ENCODE measurements at regions not wholly inside any gene's neighbourhood (a gene's known extent, or its start where the extent isn't known, plus 50 kb on each side); places are given as distances from the start of the nearest gene placed in this dataset.

DNA sequence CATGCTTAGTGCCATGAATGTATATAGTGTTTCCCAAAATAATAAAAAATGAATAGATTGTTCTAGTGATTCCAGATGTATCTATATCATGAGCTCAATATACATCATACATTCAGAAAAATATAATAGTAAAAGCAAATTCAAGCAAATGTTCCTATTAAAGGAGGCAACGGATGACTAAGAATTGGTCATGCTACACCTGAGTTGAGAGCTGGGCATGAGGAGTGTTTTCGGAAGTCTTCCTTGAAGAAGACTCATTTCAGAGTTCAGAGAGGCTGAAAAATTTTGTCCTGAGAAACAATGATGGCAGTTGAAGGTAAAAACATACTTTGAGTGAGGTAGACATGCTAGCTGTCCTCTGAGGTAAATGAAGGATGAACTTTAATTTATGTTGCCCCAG lies 79.3 kb upstream of the IL1RAPL2 start:
- TF ChIP-seq, protein P1, sequence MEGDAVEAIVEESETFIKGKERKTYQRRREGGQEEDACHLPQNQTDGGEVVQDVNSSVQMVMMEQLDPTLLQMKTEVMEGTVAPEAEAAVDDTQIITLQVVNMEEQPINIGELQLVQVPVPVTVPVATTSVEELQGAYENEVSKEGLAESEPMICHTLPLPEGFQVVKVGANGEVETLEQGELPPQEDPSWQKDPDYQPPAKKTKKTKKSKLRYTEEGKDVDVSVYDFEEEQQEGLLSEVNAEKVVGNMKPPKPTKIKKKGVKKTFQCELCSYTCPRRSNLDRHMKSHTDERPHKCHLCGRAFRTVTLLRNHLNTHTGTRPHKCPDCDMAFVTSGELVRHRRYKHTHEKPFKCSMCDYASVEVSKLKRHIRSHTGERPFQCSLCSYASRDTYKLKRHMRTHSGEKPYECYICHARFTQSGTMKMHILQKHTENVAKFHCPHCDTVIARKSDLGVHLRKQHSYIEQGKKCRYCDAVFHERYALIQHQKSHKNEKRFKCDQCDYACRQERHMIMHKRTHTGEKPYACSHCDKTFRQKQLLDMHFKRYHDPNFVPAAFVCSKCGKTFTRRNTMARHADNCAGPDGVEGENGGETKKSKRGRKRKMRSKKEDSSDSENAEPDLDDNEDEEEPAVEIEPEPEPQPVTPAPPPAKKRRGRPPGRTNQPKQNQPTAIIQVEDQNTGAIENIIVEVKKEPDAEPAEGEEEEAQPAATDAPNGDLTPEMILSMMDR (conservative IDR thresholded peaks at IDR 0.05; ENCODE audit: low read length), result no peak
- no peak for TF ChIP-seq EZH2phosphoT487 (IDR thresholded peaks at IDR 0.05; ENCODE audit: borderline replicate concordance)
